PFSK-1 (cell line): ENCODE measurements at regions not wholly inside any gene's neighbourhood (a gene's known extent, or its start where the extent isn't known, plus 50 kb on each side); places are given as distances from the start of the nearest gene placed in this dataset.

Source experiments
- FOXP2 ChIP-seq: optimal IDR thresholded peaks from 2 replicates; pipeline ENCODE3; 2011; ENCODE audit warnings: borderline replicate concordance, control low read depth, inconsistent platforms; ENCODE audit not compliant: insufficient read depth; ENCODE audit errors: extremely low read length, extremely low read depth
- POLR2AphosphoS5 ChIP-seq: IDR thresholded peaks from 2 replicates; pipeline ENCODE4 v1.6.1; 2012; ENCODE audit warnings: low read depth, mild to moderate bottlenecking, control low read depth, low read length, moderate library complexity
- SIN3A ChIP-seq: IDR thresholded peaks from 2 replicates; pipeline ENCODE4 v1.6.1; 2012; ENCODE audit warnings: mild to moderate bottlenecking, low read length, moderate library complexity, borderline replicate concordance; ENCODE audit not compliant: insufficient read depth
- TAF1 ChIP-seq: IDR thresholded peaks from 2 replicates; pipeline ENCODE4 v1.6.1; 2012; ENCODE audit warnings: low read length, control low read depth, borderline replicate concordance; ENCODE audit not compliant: insufficient read depth
- TF ChIP-seq, protein P1 (sequence below), 2 experiments: IDR thresholded peaks; 2 replicates each; pipeline versions ENCODE4 v1.6.1 to v1.8.0; 2011 to 2012; ENCODE audit warnings: low read depth in 2 of 2, low read length in 2 of 2, control low read depth in 1 of 2, inconsistent platforms in 1 of 2, mild to moderate bottlenecking in 1 of 2, moderate library complexity in 1 of 2; ENCODE audit not compliant: insufficient read depth in 1 of 2

- TF ChIP-seq TAF1 (no peak), SIN3A (no peak), POLR2AphosphoS5 (no peak), FOXP2 (no peak)
- TF ChIP-seq, protein P1, sequence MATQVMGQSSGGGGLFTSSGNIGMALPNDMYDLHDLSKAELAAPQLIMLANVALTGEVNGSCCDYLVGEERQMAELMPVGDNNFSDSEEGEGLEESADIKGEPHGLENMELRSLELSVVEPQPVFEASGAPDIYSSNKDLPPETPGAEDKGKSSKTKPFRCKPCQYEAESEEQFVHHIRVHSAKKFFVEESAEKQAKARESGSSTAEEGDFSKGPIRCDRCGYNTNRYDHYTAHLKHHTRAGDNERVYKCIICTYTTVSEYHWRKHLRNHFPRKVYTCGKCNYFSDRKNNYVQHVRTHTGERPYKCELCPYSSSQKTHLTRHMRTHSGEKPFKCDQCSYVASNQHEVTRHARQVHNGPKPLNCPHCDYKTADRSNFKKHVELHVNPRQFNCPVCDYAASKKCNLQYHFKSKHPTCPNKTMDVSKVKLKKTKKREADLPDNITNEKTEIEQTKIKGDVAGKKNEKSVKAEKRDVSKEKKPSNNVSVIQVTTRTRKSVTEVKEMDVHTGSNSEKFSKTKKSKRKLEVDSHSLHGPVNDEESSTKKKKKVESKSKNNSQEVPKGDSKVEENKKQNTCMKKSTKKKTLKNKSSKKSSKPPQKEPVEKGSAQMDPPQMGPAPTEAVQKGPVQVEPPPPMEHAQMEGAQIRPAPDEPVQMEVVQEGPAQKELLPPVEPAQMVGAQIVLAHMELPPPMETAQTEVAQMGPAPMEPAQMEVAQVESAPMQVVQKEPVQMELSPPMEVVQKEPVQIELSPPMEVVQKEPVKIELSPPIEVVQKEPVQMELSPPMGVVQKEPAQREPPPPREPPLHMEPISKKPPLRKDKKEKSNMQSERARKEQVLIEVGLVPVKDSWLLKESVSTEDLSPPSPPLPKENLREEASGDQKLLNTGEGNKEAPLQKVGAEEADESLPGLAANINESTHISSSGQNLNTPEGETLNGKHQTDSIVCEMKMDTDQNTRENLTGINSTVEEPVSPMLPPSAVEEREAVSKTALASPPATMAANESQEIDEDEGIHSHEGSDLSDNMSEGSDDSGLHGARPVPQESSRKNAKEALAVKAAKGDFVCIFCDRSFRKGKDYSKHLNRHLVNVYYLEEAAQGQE (IDR thresholded peaks at IDR 0.05; ENCODE audit: insufficient read depth in 1 of 2, low read depth in 2 of 2, low read length in 2 of 2) = no peak
Observed at GRCh38 chr2:194079989-194080388, 1577.0 kb upstream of the SLC39A10 start.
